Eye (tissue), 1 donor: ENCODE measurements at regions not wholly inside any gene's neighbourhood (a gene's known extent, or its start where the extent isn't known, plus 50 kb on each side); places are given as distances from the start of the nearest gene placed in this dataset.
"Not testable (repeated sequence)": the region's sequence is repeated elsewhere in the genome, so short reads cannot be mapped to it uniquely, and the experiment has no call there.

ENCODE experiments used
- DNase-seq: peaks from one replicate; pipeline ENCODE4 v3.0.0-alpha.2; 2015

- not testable (repeated sequence) for DNase-seq
Measured at GRCh38 chr1:68881330-68882194, 384.7 kb upstream of the DEPDC1 start.

GRCh38 chr1:68889471-68889870, 392.6 kb upstream of the DEPDC1 start:
- peak; percentile 6 for DNase-seq

- no peak for DNase-seq
Measured at GRCh38 chr1:68890736-68891135, 393.9 kb upstream of the DEPDC1 start.

- DNase-seq, result no peak
Measured at GRCh38 chr1:68904477-68904876, 407.6 kb upstream of the DEPDC1 start.

DNA sequence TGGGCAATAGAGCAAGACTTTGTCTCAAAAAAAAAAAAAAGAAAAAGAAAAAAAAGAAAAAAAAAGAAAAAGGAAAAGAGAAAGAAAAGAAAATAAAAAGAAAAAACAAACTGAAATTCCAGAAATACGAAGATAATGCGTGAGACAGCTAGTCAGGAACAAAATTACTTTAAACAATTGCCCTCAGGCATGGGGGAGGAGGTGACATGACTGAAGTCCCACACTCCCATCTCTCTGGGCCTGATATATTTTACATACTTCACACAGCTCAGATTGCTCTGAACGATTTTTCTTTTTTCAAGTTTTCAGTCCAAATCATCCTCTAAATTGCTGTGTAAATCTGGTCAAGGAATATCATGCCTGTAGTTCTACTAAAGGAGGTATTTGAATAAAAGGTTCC, 409.5 kb upstream of the DEPDC1 start:
- no peak for DNase-seq

DNA sequence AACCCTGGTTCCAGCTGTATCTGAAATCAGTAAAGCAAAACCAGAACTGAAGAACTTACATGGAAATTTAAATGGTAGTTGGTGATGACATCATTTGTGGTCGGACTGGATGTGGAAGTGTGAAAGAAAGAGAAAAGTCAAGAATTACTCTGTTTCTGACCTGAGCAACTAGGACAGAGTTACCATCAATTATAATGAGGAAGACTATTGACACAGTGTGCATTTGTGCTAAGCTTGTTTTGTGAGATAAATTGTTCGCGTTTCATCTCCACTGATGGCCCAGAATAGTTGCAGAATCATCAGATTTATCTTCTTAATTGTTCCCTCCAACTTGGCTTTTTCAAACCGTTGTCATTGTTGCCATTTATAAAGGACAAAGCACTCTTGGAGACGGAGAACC, 410.6 kb upstream of the DEPDC1 start:
- no peak for DNase-seq

- no peak for DNase-seq
Measured at GRCh38 chr1:68908316-68908715, 411.4 kb upstream of the DEPDC1 start.

DNA sequence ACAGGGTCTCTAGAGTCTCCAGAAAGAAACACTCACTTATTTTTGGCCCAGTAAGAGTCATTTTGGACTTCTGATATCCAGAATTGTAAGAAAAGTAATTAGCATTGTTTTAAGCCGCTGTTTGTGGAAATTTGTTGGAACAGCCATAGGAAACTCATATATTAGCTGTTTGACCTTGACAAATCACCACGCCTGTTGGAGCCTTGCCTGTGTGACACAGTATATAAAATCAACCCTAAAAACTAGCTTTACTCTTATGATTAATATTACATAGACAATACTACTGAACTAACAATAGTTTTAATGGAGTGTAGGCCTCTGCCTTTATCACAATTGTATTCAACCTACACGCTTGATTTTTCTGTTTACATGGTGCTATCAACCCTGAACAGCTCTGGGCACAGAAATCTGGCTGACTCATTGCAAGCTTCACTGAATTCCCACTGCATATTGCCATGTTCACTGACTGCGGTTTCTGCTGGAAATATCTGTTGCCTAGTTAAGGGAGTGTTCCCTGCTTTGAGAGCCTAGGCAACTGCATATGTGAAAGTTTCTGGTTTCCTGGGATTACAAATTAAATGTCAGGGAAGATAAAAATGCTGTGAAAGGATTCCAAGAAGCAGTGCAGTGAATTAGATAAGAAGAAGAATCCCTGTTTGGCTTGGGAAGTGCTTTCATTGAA, 419.5 kb upstream of the DEPDC1 start:
- DNase-seq, result peak; percentile 63

- no peak for DNase-seq
Measured at GRCh38 chr1:68917456-68917855, 420.6 kb upstream of the DEPDC1 start.

- no peak for DNase-seq
Measured at GRCh38 chr1:68918563-68918962, 421.7 kb upstream of the DEPDC1 start.

GRCh38 chr1:68919075-68919474, 422.2 kb upstream of the DEPDC1 start:
- DNase-seq, result no peak

DNA sequence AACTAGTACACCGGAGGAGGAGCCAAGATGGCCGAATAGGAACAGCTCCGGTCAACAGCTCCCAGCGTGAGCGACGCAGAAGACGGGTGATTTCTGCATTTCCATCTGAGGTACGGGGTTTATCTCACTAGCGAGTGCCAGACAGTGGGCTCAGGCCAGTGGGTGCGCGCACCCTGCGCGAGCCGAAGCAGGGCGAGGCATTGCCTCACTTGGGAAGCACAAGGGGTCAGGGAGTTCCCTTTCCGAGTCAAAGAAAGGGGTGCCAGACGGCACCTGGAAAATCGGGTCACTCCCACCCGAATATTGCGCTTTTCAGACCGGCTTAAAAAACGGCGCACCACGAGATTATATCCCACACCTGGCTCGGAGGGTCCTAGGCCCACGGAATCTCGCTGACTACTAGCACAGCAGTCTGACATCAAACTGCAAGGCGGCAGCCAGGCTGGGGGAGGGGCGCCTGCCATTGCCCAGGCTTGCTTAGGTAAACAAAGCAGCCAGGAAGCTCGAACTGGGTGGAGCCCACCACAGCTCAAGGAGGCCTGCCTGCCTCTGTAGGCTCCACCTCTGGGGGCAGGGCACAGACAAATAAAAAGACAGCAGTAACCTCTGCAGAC, 426.7 kb upstream of the DEPDC1 start:
- DNase-seq, result not testable (repeated sequence)

- no peak for DNase-seq
Measured at GRCh38 chr1:68930101-68930500, 433.2 kb upstream of the DEPDC1 start.

DNA sequence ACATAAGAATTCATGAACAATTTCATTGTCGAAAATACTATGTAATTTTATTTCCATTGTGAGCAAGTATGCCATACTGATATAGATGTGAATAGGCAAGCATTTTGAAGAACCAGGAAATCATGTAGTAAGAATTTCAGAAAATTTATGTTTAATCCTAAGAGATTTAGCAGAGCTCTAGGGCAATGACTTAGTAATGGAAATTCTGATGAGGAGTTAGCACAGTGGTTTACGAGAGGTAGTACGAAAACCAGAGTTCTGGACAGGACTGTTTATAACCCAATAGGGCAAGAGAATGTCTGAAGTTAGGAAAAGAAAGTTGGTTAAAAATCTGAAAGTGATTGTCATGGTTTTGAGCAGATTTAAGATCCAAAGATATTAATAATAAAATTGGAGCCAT, 439.6 kb upstream of the DEPDC1 start:
- DNase-seq, result no peak

DNA sequence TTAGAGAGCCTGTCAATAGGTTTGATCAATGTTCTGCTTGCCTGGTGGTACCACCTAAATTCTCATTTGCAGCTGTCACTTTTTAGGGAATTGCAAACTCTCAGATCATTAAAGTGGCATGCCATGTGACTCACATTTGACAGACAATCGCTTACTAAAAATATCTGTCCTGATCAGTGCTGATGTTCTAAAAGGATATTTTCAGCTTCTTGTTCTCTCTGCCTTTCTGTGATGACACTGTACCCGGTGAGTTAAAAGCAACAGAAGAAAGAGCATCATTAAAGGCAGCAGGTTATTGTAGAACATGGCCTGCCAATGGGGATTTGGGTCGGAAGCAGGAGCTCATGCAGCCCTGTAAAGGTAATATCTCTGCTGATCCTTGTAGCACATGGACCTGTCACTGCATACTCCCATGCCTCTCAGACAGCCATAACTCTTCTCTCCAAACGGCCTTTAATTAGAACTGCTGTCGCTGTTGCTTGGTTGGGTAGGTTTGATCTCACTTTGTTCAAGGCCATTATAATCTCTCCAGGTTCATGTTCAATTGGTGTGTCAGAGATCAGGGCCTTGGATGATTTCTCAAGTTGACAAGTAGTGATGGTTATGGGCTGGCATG, 441.3 kb upstream of the DEPDC1 start:
- peak; percentile 75 for DNase-seq

- DNase-seq, result no peak
Measured at GRCh38 chr1:68950036-68950435, 453.2 kb upstream of the DEPDC1 start.

DNA sequence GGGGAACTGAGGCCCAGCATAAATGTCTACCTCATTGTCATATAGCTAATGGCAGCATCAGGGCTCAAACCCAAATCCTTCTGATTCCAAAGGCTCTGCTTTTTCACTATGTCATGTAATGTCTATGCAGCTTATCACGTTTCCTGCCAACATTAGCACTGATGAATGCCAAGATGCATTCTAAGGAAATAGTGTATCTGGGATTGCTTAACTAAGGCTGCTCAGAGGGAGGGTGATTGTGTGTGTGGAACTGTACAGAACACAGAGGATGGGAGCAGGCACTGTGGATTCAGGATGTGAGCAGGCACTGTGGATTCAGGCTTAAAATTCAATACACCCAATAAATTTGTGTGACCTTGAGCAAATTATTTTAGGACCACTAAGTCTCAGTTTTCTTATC, 456.4 kb upstream of the DEPDC1 start:
- no peak for DNase-seq

DNA sequence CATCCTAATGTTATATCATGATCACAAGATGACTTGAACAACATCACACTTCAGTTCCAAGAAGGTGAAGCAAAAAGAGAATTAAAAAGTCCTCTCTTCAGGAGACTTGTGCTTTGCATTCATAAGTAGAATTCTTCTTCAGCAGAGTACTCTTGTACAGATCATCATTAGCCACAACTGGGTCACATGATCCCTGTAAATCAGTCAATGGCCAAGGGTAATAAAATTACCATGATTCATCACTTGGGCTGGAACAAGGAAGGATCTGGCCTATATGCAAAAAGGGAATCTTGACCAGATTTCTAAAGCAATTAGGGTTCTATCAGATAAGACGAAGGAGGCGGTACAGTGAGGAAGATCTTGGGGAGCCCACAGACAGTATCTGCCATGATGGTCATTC, 458.0 kb upstream of the DEPDC1 start:
- no peak for DNase-seq

- no peak for DNase-seq
Measured at GRCh38 chr1:68955424-68955823, 458.5 kb upstream of the DEPDC1 start.

GRCh38 chr1:68958958-68959357, 462.1 kb upstream of the DEPDC1 start:
- no peak for DNase-seq

- DNase-seq, result no peak
Measured at GRCh38 chr1:68959461-68960030, 462.7 kb upstream of the DEPDC1 start.

DNA sequence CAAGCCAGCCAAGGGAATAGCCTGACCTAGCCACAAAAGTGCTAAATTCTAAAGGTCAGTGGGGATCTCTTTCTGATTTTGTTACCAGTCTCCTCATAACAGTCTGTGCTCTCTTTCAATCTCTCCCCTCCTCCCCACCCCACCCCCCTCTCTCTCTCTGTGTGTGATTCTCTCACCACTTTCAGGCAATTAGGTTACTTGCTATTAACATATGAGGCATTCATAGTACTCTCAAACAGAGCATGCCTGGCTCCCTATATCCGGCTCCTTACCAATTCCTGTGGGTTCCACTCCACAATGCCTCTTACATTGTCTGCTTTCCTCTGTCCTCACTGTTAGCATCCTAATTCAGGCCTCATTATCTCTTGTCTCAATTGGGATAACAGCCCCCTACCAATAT, 464.3 kb upstream of the DEPDC1 start:
- no peak for DNase-seq

- no peak for DNase-seq
Measured at GRCh38 chr1:68963353-68963752, 466.5 kb upstream of the DEPDC1 start.
